ENCODE measurements at regions not wholly inside any gene's neighbourhood (a gene's known extent, or its start where the extent isn't known, plus 50 kb on each side); places are given as distances from the start of the nearest gene placed in this dataset.

DNA sequence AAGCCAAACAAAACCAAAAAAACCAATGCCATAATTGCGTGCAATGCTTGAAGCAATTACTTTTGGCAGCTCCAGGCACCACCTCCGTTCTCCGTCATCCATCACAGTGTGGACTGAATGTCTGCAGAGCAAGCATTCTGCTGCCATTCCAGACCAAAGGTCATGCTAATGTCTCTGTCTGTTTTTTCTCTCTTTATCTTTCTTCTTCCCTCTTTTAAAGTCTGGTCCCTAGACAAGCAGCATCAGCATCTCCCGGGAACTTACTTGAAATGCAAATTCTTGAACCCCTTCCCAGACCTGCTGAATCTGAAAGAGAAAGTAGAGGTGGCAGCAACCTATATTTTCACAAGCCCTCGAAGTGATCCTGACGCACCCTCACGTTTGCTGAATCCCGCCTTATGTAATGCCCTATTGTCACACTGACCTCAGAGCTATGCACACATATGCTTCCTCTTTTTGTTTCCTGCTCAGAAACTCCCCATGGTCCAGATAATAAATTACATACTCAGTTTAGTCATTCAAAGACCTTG is 297.3 kb upstream of the PROK2 start:
- no peak overlapping the region for H3K9ac ChIP-seq (ENCODE audit: extremely low read depth, insufficient read length, low read length)
- H3K18ac ChIP-seq (ENCODE audit: insufficient read length, low read depth, low read length), result no peak overlapping the region
- Mint-ChIP-seq H3K4me1 (peaks cover 39 to 40% of the 10 kb centered on the region in 2 experiments), H3K27ac (no peak overlapping the region; a peak in 1 of 7 replicates), H3K9me3 (peaks cover under 1 to 4% of the 10 kb centered on the region in 2 experiments; a peak in 4 of 5 replicates), H3K36me3 (ENCODE audit: insufficient read depth in 1 of 3, low read depth in 3 of 3) (peaks cover 0 to 4% (median under 1%) of the 10 kb centered on the region in 3 experiments; a peak in 3 of 7 replicates), H3K4me3 (no peak overlapping the region), H3K27me3 (ENCODE audit: low read depth) (no peaks in the 10 kb centered on the region; the same call in 1 of the 2 replicates)
- H3K56ac ChIP-seq (ENCODE audit: insufficient read length, low read depth, low read length), result no peak overlapping the region
- H2BK5ac ChIP-seq (ENCODE audit: insufficient read length, low read length), result no peak overlapping the region
- no peak overlapping the region for H3K4me2 ChIP-seq (ENCODE audit: insufficient read depth, insufficient read length, low read length)
- no peak for DNase-seq
- no peaks in the 10 kb centered on the region for H3K27me3 ChIP-seq (ENCODE audit: insufficient read depth, low read length)
- no peak overlapping the region for H2AFZ ChIP-seq (ENCODE audit: low read length)
- H2BK20ac ChIP-seq (ENCODE audit: low read depth, low read length, poor library complexity, severe bottlenecking), result no peak overlapping the region
- no peaks in the 10 kb centered on the region for H4K20me1 ChIP-seq (ENCODE audit: control insufficient read depth, insufficient read depth, insufficient read length)
- no peak overlapping the region for H4K5ac ChIP-seq (ENCODE audit: insufficient read length, low read depth, low read length)
- H2BK120ac ChIP-seq (ENCODE audit: low read depth, low read length, poor library complexity, severe bottlenecking), result no peak overlapping the region
- H3K23ac ChIP-seq (ENCODE audit: insufficient read length, low read depth, low read length), result no peak overlapping the region
- H2AK5ac ChIP-seq (ENCODE audit: insufficient read length, low read length), result no peak overlapping the region
- no peak overlapping the region for H2BK12ac ChIP-seq (ENCODE audit: insufficient read length, low read depth, low read length)
- no peak overlapping the region for H4K91ac ChIP-seq (ENCODE audit: insufficient read length, low read depth, low read length)
- no peak overlapping the region for H3K27ac ChIP-seq (ENCODE audit: insufficient read length, low read depth, low read length)
- H3K4ac ChIP-seq (ENCODE audit: low read depth, low read length), result no peak overlapping the region
- H3K23me2 ChIP-seq (ENCODE audit: insufficient read length, low read depth, low read length, poor library complexity, severe bottlenecking), result no peaks in the 10 kb centered on the region
- H3K79me1 ChIP-seq (ENCODE audit: insufficient read depth, low read depth, low read length, poor library complexity, severe bottlenecking), result no peaks in the 10 kb centered on the region
- no peak overlapping the region for H3T11ph ChIP-seq (ENCODE audit: low read length)
- TF ChIP-seq, protein P1, sequence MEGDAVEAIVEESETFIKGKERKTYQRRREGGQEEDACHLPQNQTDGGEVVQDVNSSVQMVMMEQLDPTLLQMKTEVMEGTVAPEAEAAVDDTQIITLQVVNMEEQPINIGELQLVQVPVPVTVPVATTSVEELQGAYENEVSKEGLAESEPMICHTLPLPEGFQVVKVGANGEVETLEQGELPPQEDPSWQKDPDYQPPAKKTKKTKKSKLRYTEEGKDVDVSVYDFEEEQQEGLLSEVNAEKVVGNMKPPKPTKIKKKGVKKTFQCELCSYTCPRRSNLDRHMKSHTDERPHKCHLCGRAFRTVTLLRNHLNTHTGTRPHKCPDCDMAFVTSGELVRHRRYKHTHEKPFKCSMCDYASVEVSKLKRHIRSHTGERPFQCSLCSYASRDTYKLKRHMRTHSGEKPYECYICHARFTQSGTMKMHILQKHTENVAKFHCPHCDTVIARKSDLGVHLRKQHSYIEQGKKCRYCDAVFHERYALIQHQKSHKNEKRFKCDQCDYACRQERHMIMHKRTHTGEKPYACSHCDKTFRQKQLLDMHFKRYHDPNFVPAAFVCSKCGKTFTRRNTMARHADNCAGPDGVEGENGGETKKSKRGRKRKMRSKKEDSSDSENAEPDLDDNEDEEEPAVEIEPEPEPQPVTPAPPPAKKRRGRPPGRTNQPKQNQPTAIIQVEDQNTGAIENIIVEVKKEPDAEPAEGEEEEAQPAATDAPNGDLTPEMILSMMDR (conservative IDR thresholded peaks at IDR 0.05), result no peak
- H3K4me1 ChIP-seq (ENCODE audit: insufficient read depth, low read length), result peaks cover 5% of the 10 kb centered on the region; the same call in 1 of the 2 replicates
- H2BK15ac ChIP-seq (ENCODE audit: low read depth, low read length), result no peak overlapping the region
- H3K9me3 ChIP-seq (ENCODE audit: control insufficient read depth, low read depth, low read length), result no peaks in the 10 kb centered on the region
- H3K79me2 ChIP-seq (ENCODE audit: insufficient read depth, low read length), result no peaks in the 10 kb centered on the region
- no peak overlapping the region for H3K14ac ChIP-seq (ENCODE audit: insufficient read depth, low read length)
- H4K8ac ChIP-seq (replicated peaks; ENCODE audit: insufficient read length, low read depth, low read length), result no peak overlapping the region
- WGBS (ENCODE audit: extremely low coverage, insufficient read length, low lambda C conversion rate), result no CpG with 5 or more reads among the region's 8 CpGs

All from H9 (cell line).